Esophagus squamous epithelium (tissue), 5 donors: ENCODE measurements at regions not wholly inside any gene's neighbourhood (a gene's known extent, or its start where the extent isn't known, plus 50 kb on each side); places are given as distances from the start of the nearest gene placed in this dataset.
"Not testable (repeated sequence)": the region's sequence is repeated elsewhere in the genome, so short reads cannot be mapped to it uniquely, and the experiment has no call there.

ENCODE experiments used
- DNase-seq: peaks from one replicate; lab custom pipeline; 2025; lab: John Stamatoyannopoulos, UW
- H3K27ac ChIP-seq, 4 donors: fragments of 200-600 bp; sonication (generic); one replicate each; pipeline ENCODE4 v1.5.1; 2016 to 2019; ENCODE audit warnings: mild to moderate bottlenecking in 1 of 4
- H3K27me3 ChIP-seq, 4 donors: fragments of 200-600 bp; sonication (generic); 1 replicate in 3 of 4; 2 replicates in 1 of 4; pipeline versions ENCODE4 v1.5.1 to v1.6.0; 2017 to 2021; ENCODE audit warnings: antibody characterized with exemption in 1 of 4
- H3K36me3 ChIP-seq, 3 donors: fragments of 200-600 bp; sonication (generic); one replicate each; pipeline ENCODE4 v1.5.1; 2016 to 2019
- H3K4me1 ChIP-seq, 3 donors: fragments of 200-600 bp; sonication (generic); one replicate each; pipeline ENCODE4 v1.5.1; 2017 to 2019
- H3K4me3 ChIP-seq, 4 donors: fragments of 200-600 bp; sonication (generic); 1 replicate in 3 of 4; 2 replicates in 1 of 4; pipeline ENCODE4 v1.5.1; 2016 to 2019; ENCODE audit warnings: mild to moderate bottlenecking in 2 of 4, moderate library complexity in 1 of 4
- H3K9me3 ChIP-seq, 3 donors: fragments of 200-600 bp; sonication (generic); one replicate each; pipeline ENCODE4 v1.5.1; 2016 to 2019
- CTCF ChIP-seq, 6 experiments: fragments of 450-650 bp in 4 of 6; fragments of 200-600 bp in 2 of 6; sonication (generic) in 2 of 6; IDR thresholded peaks; one replicate each; pipeline ENCODE4 v1.5.1; 2016 to 2019; ENCODE audit warnings: antibody characterized with exemption in 6 of 6, mild to moderate bottlenecking in 4 of 6, moderate library complexity in 4 of 6
- POLR2A ChIP-seq, 4 donors: fragments of 450-650 bp; IDR thresholded peaks; one replicate each; pipeline ENCODE4 v1.6.1; 2017; ENCODE audit warnings: antibody characterized with exemption in 4 of 4, mild to moderate bottlenecking in 4 of 4, moderate library complexity in 3 of 4
- WGBS, 2 donors: methylation state at CpG; one replicate each; pipeline ENCODE4 v1.1.5; 2018; 5-methylcytosine and 5-hydroxymethylcytosine counted together
- intact Hi-C: fragments of 100-400 bp; cut with DNase I; formaldehyde crosslinking; loops from one replicate; pipeline ENCODE4 v1.15.0; 2022
- donor health status: DM: yes; HTN: yes; CAD: no.

GRCh38 chr13:100984085-100984705 is 309.6 kb upstream of the TMTC4 start:
- H3K4me3 ChIP-seq: no peak overlapping the region
- no peak overlapping the region for H3K27ac ChIP-seq
- intact Hi-C loops: no loop called here
- no peaks in the 10 kb centered on the region for H3K27me3 ChIP-seq
- TF ChIP-seq CTCF (IDR thresholded peaks at IDR 0.05) (no peak), POLR2A (IDR thresholded peaks at IDR 0.05) (no peak)
- 34 to 43% methylated on average over 3 of the region's 3 CpGs for WGBS, 2 donors
- DNase-seq: no peak
- no peaks in the 10 kb centered on the region for H3K4me1 ChIP-seq
- H3K36me3 ChIP-seq: no peaks in the 10 kb centered on the region
- H3K9me3 ChIP-seq: no peaks in the 10 kb centered on the region

GRCh38 chr13:100983111-100983510 is 308.5 kb upstream of the TMTC4 start:
- TF ChIP-seq CTCF (IDR thresholded peaks at IDR 0.05): no peak
- TF ChIP-seq POLR2A (IDR thresholded peaks at IDR 0.05): no peak
- no peaks in the 10 kb centered on the region for H3K36me3 ChIP-seq
- no peaks in the 10 kb centered on the region for H3K27me3 ChIP-seq
- H3K27ac ChIP-seq: no peak overlapping the region
- no peak overlapping the region for H3K4me3 ChIP-seq
- WGBS, 2 donors: 72 to 75% methylated on average over 6 of the region's 6 CpGs
- H3K4me1 ChIP-seq: no peaks in the 10 kb centered on the region
- no peak for DNase-seq
- intact Hi-C loops: no loop called here
- H3K9me3 ChIP-seq: no peaks in the 10 kb centered on the region

GRCh38 chr13:100980171-100980570 is 305.6 kb upstream of the TMTC4 start:
- Histone ChIP-seq H3K4me1 (no peaks in the 10 kb centered on the region), H3K9me3 (no peaks in the 10 kb centered on the region), H3K4me3 (no peak overlapping the region), H3K27me3 (no peaks in the 10 kb centered on the region), H3K27ac (no peak overlapping the region), H3K36me3 (no peaks in the 10 kb centered on the region)
- DNase-seq: no peak
- intact Hi-C loops: no loop called here
- no peak for TF ChIP-seq POLR2A (IDR thresholded peaks at IDR 0.05)
- no peak for TF ChIP-seq CTCF (IDR thresholded peaks at IDR 0.05)

GRCh38 chr13:100977841-100978240 is 303.2 kb upstream of the TMTC4 start:
- intact Hi-C loops: no loop called here
- TF ChIP-seq POLR2A (IDR thresholded peaks at IDR 0.05) (no peak), CTCF (IDR thresholded peaks at IDR 0.05) (no peak)
- no peaks in the 10 kb centered on the region for H3K36me3 ChIP-seq
- WGBS, 2 donors: 76 to 79% methylated on average over 7 of the region's 7 CpGs
- H3K9me3 ChIP-seq: no peaks in the 10 kb centered on the region
- H3K4me1 ChIP-seq: no peaks in the 10 kb centered on the region
- H3K27me3 ChIP-seq: no peaks in the 10 kb centered on the region
- no peak overlapping the region for H3K27ac ChIP-seq
- no peak overlapping the region for H3K4me3 ChIP-seq
- DNase-seq: no peak

DNA sequence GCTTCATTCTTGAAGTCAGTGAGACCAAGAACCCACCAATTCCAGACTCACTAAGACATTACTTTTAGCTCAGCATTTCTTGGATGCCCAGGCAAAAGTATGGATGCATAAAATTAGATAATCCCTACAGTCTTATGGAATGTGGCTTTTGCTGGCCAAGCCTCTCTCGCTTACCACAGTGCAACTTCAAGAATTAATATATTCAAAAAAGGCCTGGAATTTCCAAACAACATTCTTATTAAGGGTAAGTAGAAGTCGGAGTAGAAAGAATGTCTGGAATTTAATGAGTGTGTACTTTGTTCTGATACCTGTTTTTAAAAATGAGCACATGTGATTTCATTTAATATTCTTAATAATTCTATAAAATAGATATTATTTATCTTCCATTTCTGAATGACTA is 302.4 kb upstream of the TMTC4 start:
- WGBS, 2 donors: 58 to 73% methylated on average over 2 of the region's 2 CpGs
- Histone ChIP-seq H3K4me1 (no peaks in the 10 kb centered on the region), H3K9me3 (peaks cover 0 to 3% (median 0%) of the 10 kb centered on the region in 3 donors), H3K4me3 (no peak overlapping the region), H3K36me3 (no peaks in the 10 kb centered on the region), H3K27ac (no peak overlapping the region), H3K27me3 (no peaks in the 10 kb centered on the region)
- no peak for TF ChIP-seq POLR2A (IDR thresholded peaks at IDR 0.05)
- no peak for TF ChIP-seq CTCF (IDR thresholded peaks at IDR 0.05)
- DNase-seq: no peak
- intact Hi-C loops: no loop called here

DNA sequence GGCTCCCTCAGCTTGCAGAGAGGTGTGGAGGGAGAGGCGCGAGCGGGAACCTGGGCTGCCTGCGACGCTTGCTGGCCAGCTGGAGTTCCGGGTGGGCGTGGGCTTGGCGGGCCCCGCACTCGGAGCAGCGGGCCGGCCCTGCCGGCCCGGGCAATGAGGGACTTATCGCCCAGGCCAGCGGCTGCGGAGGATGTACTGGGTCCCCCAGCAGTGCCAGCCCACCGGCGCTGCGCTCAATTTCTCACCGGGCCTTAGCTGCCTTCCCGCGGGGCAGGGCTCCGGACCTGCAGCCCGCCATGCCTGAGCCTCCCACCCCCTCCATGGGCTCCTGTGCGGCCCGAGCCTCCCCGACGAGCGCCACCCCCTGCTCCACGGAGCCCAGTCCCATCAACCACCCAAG is 301.1 kb upstream of the TMTC4 start:
- H3K9me3 ChIP-seq, H3K36me3 ChIP-seq, H3K4me3 ChIP-seq, H3K27ac ChIP-seq, DNase-seq, H3K27me3 ChIP-seq, intact Hi-C loops, H3K4me1 ChIP-seq: not testable (repeated sequence)
- WGBS, 2 donors: no CpG with 5 or more reads among the region's 31 CpGs
